HG02840 (cell line): ENCODE measurements at regions not wholly inside any gene's neighbourhood (a gene's known extent, or its start where the extent isn't known, plus 50 kb on each side); places are given as distances from the start of the nearest gene placed in this dataset.

Experiments
- ATAC-seq: cut with Tn5 transposase; IDR thresholded peaks from one replicate; pipeline ENCODE4 v1.9.1; 2021; ENCODE audit warnings: mild to moderate bottlenecking, moderate library complexity, moderate number of reproducible peaks; ENCODE audit not compliant: unreplicated experiment, low FRiP score

GRCh38 chr9:109910671-109911518, 130.9 kb downstream of the PALM2AKAP2 start:
- ATAC-seq, result no peak

DNA sequence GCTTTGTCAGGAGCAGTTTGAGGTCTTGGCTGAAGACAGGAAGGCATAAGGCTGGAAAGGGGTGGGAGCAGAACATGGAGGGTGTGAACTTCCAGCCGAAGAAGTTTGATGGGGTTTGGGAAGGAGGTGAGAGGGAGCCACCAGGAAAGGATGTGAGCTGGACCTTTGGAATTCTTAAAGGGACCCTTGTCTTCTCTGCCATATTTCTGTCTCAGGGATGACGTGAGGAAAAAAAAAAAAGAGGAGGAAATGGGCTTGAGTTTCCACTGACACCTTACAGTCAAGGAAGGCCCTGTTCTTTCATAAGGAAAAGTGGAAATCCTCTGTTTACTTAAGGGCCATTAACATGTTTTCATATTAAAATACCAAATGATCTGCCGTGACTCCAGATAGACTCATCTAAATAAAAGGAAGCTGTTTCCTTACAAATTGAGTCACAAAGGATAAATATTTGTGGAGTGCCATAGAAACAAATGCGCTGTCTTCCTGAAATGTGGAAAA, 132.1 kb downstream of the PALM2AKAP2 start:
- no peak for ATAC-seq

- ATAC-seq, result no peak
These were observed 132.9 kb downstream of the PALM2AKAP2 start for GRCh38 chr9:109912726-109913460.

DNA sequence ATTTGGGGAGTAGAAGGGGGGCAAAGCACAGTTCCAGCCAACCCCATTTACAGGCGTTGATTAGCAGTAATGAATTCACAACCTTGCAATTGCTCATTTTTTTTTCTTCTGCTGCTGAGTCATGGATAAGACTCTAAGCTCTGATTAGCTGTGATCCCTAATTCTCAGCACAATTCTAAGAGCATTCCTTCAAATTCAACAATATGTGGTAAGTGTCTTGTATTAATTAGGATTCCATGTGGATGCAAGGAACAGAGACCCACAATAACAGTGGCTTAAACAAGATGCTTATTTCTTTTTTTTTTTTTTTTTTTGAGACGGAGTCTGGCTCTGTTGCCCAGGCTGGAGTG, 133.4 kb downstream of the PALM2AKAP2 start:
- no peak for ATAC-seq

GRCh38 chr9:109914280-109915027, 134.5 kb downstream of the PALM2AKAP2 start:
- no peak for ATAC-seq

GRCh38 chr9:109916316-109916715, 136.3 kb downstream of the PALM2AKAP2 start:
- ATAC-seq, result no peak

- peak; percentile 66 for ATAC-seq
These were observed 138.6 kb downstream of the PALM2AKAP2 start for GRCh38 chr9:109918339-109919163.

DNA sequence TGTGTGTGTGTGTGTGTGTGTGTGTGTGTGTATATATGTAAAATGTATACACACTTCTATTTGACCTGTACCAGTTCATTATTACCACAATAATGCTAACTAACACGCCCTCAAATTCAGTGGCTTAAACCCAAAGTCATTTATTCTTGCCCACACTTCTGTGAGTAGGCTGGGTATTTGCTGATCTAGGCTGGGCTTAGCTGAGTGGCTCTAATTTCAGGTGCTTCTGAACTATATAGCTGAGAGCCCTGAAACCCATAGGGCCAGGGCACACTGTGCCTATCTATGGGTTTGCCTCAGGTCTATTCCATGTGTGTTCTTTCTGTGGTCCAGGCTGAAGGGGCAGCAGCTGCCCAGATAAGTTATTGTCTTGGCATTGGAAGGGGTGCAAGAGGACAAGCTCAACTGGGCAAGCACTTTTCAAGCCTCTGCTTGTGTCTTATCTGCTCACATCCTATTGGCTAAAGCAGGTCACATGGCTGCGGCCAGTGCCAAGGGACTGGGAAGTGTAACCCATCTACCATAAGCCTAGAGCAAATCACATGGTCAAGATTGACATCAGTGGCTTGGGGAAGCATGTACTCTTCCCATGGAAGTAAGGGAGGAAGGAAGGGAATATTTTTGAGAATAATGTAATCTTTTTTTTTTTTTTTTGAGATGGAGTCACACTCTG, 139.9 kb downstream of the PALM2AKAP2 start:
- ATAC-seq, result no peak

- no peak for ATAC-seq
These were observed 142.8 kb downstream of the PALM2AKAP2 start for GRCh38 chr9:109922617-109923470.

GRCh38 chr9:109923471-109923760, 143.4 kb downstream of the PALM2AKAP2 start:
- no peak for ATAC-seq

GRCh38 chr9:109923806-109924205, 143.8 kb downstream of the PALM2AKAP2 start:
- no peak for ATAC-seq

GRCh38 chr9:109925799-109926198, 145.8 kb downstream of the PALM2AKAP2 start:
- no peak for ATAC-seq

DNA sequence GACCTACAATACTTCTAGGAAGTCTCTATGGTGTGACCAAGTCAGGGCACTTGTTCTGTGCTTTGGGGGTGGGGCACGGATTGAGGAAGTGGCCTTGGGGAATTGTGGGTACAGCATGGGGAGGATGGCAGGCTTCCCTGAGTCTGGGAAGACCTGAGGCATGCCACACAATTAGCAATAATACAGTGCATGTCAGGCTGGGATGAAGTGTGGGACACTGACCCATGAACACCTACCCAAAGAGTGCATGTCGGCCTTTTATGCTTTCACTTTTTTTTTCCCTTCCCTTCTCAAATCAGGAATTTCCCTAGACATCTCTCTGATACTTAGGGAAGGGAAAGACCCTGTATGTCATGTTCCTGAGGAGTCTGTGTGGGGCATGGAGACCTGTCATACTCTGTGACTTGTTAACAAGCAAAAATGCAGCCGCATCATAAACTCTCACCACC, 146.4 kb downstream of the PALM2AKAP2 start:
- ATAC-seq, result no peak

- no peak for ATAC-seq
These were observed 151.6 kb downstream of the PALM2AKAP2 start for GRCh38 chr9:109931623-109932022.

- ATAC-seq, result no peak
These were observed 154.3 kb downstream of the PALM2AKAP2 start for GRCh38 chr9:109934136-109934856.

- no peak for ATAC-seq
These were observed 154.8 kb downstream of the PALM2AKAP2 start for GRCh38 chr9:109934857-109935215.

- ATAC-seq, result no peak
These were observed 155.5 kb downstream of the PALM2AKAP2 start for GRCh38 chr9:109935406-109936087.
